IMR-90 (cell line): ENCODE measurements at regions not wholly inside any gene's neighbourhood (a gene's known extent, or its start where the extent isn't known, plus 50 kb on each side); places are given as distances from the start of the nearest gene placed in this dataset.

Experiments used
- ATAC-seq: fragments of 200-7000 bp; cut with Tn5 transposase; 2 replicates; pipeline ENCODE4 v1.9.1; 2020; ENCODE audit warnings: low read depth, mild to moderate bottlenecking, moderate library complexity
- BruUV-seq: library from RNA; stranded (reverse); fragments of 400-500 nt; replicated peaks from 2 replicates; lab custom pipeline; 2021; lab: Mats Ljungman, UMichigan
- CTCF ChIA-PET: fragments of 300-600 bp; formaldehyde crosslinking; extraction: SDS; loops from one replicate; lab custom pipeline; 2021; ENCODE audit warnings: antibody characterized with exemption; lab: Yijun Ruan, JAX
- POLR2A ChIA-PET: fragments of 300-600 bp; sonication (Branson Sonifier 250); formaldehyde crosslinking; loops from one replicate; lab custom pipeline; 2022; ENCODE audit warnings: antibody characterized with exemption; ENCODE audit not compliant: unreplicated experiment; lab: Charles Lee
- DNase-seq: peaks from one replicate; pipeline ENCODE4 v3.0.0; 2013
- H2AFZ ChIP-seq: replicated peaks from 2 replicates; pipeline ENCODE3; 2013; ENCODE audit warnings: low read length, mild to moderate bottlenecking; ENCODE audit not compliant: poor library complexity
- H2AK5ac ChIP-seq: 2 replicates; pipeline ENCODE4 v1.6.1; 2013; ENCODE audit warnings: low read depth, low read length, inconsistent platforms
- H2AK9ac ChIP-seq: replicated peaks from 2 replicates; pipeline ENCODE3; 2013; ENCODE audit warnings: mild to moderate bottlenecking, low read depth, low read length, moderate library complexity; ENCODE audit not compliant: poor library complexity
- H2BK120ac ChIP-seq: 2 replicates; pipeline ENCODE4 v1.6.1; 2013; ENCODE audit warnings: low read depth, low read length, inconsistent platforms
- H2BK15ac ChIP-seq: 3 replicates; pipeline ENCODE4 v1.6.1; 2013; ENCODE audit warnings: low read depth, low read length, inconsistent platforms
- H2BK20ac ChIP-seq: 2 replicates; pipeline ENCODE4 v1.6.1; 2013; ENCODE audit warnings: low read depth, mild to moderate bottlenecking, inconsistent platforms, low read length, moderate library complexity
- H2BK5ac ChIP-seq: 2 replicates; pipeline ENCODE4 v1.6.1; 2013; ENCODE audit warnings: mild to moderate bottlenecking, low read depth, low read length, inconsistent platforms; ENCODE audit not compliant: poor library complexity, severe bottlenecking
- H3K14ac ChIP-seq: replicated peaks from 2 replicates; pipeline ENCODE4 v1.6.1; 2013; ENCODE audit warnings: low read depth, low read length, inconsistent platforms
- H3K18ac ChIP-seq: 2 replicates; pipeline ENCODE4 v1.6.1; 2013; ENCODE audit warnings: low read depth, low read length, control low read depth
- H3K23ac ChIP-seq: 2 replicates; pipeline ENCODE4 v1.6.1; 2013; ENCODE audit warnings: low read depth, low read length, inconsistent platforms
- H3K27ac ChIP-seq: 2 replicates; pipeline ENCODE4 v1.5.1; 2013; ENCODE audit warnings: mild to moderate bottlenecking, control low read depth, low read length; ENCODE audit not compliant: insufficient read depth
- H3K27me3 ChIP-seq: 2 replicates; pipeline ENCODE4 v1.6.1; 2013; ENCODE audit warnings: low read length; ENCODE audit not compliant: control insufficient read depth, insufficient read depth
- H3K36me3 ChIP-seq: 2 replicates; pipeline ENCODE4 v1.6.1; 2013; ENCODE audit warnings: low read length, mixed read lengths; ENCODE audit not compliant: control insufficient read depth, insufficient read depth
- H3K4ac ChIP-seq: 2 replicates; pipeline ENCODE4 v1.6.1; 2013; ENCODE audit warnings: low read depth, low read length, inconsistent platforms
- H3K4me1 ChIP-seq: 2 replicates; pipeline ENCODE4 v1.6.1; 2013; ENCODE audit warnings: low read length, mixed read lengths; ENCODE audit not compliant: control insufficient read depth, insufficient read depth
- H3K4me2 ChIP-seq: 2 replicates; pipeline ENCODE4 v1.6.1; 2013; ENCODE audit warnings: low read depth, mild to moderate bottlenecking, control low read depth, low read length, moderate library complexity
- H3K4me3 ChIP-seq: 2 replicates; pipeline ENCODE4 v1.5.1; 2013; ENCODE audit warnings: low read depth, mild to moderate bottlenecking, control low read depth, low read length, moderate library complexity; ENCODE audit not compliant: insufficient read depth
- H3K56ac ChIP-seq: 2 replicates; pipeline ENCODE4 v1.6.1; 2013; ENCODE audit warnings: low read length, inconsistent platforms; ENCODE audit not compliant: insufficient read depth; ENCODE audit errors: extremely low read depth
- H3K79me1 ChIP-seq, 2 experiments: 2 replicates each; pipeline ENCODE4 v1.6.1; 2013; ENCODE audit warnings: low read length in 2 of 2, inconsistent platforms in 1 of 2, low read depth in 1 of 2
- H3K9ac ChIP-seq: 2 replicates; pipeline ENCODE4 v1.6.1; 2013; ENCODE audit warnings: low read depth, low read length, control low read depth
- H3K9me1 ChIP-seq: 2 replicates; pipeline ENCODE4 v1.6.1; 2013; ENCODE audit warnings: low read length, inconsistent platforms; ENCODE audit not compliant: insufficient read depth
- H3K9me3 ChIP-seq: 2 replicates; pipeline ENCODE4 v1.6.1; 2013; ENCODE audit warnings: low read length; ENCODE audit not compliant: control insufficient read depth, insufficient read depth
- H4K20me1 ChIP-seq: 2 replicates; pipeline ENCODE4 v1.6.1; 2013; ENCODE audit warnings: low read length, inconsistent platforms; ENCODE audit not compliant: insufficient read depth
- H4K5ac ChIP-seq: 2 replicates; pipeline ENCODE4 v1.6.1; 2013; ENCODE audit warnings: mild to moderate bottlenecking, low read depth, low read length, control low read depth
- H4K8ac ChIP-seq, 2 experiments: 2 replicates each; pipeline ENCODE4 v1.6.1; 2013; ENCODE audit warnings: low read depth in 2 of 2, low read length in 2 of 2, control low read depth in 1 of 2, inconsistent platforms in 1 of 2
- H4K91ac ChIP-seq: 2 replicates; pipeline ENCODE4 v1.6.1; 2013; ENCODE audit warnings: low read depth, low read length, inconsistent platforms; ENCODE audit not compliant: insufficient read depth
- BHLHE40 ChIP-seq: fragments of 150-350 bp; IDR thresholded peaks from 2 replicates; pipeline ENCODE4 v1.6.1; 2016; ENCODE audit warnings: mild to moderate bottlenecking, low read depth, low read length
- CHD1 ChIP-seq: IDR thresholded peaks from 2 replicates; pipeline ENCODE4 v1.6.1; 2012; ENCODE audit warnings: low read depth, low read length, improper control_type of control experiment
- FOS ChIP-seq: fragments of 150-350 bp; IDR thresholded peaks from 2 replicates; pipeline ENCODE4 v1.6.1; 2016; ENCODE audit warnings: low read depth, low read length
- MAFK ChIP-seq: IDR thresholded peaks from 2 replicates; pipeline ENCODE4 v1.6.1; 2012; ENCODE audit warnings: low read depth, low read length, improper control_type of control experiment
- MAZ ChIP-seq: IDR thresholded peaks from 2 replicates; pipeline ENCODE4 v1.6.1; 2012; ENCODE audit warnings: low read depth, mild to moderate bottlenecking, low read length, improper control_type of control experiment, moderate library complexity, borderline replicate concordance
- MXI1 ChIP-seq: IDR thresholded peaks from 2 replicates; pipeline ENCODE4 v1.6.1; 2012; ENCODE audit warnings: low read depth, mild to moderate bottlenecking, low read length, moderate library complexity, borderline replicate concordance
- RAD21 ChIP-seq: IDR thresholded peaks from 2 replicates; pipeline ENCODE4 v1.6.1; 2012; ENCODE audit warnings: low read length, improper control_type of control experiment
- RCOR1 ChIP-seq: IDR thresholded peaks from 2 replicates; pipeline ENCODE4 v1.6.1; 2012; ENCODE audit warnings: mild to moderate bottlenecking, low read length, improper control_type of control experiment; ENCODE audit not compliant: insufficient replicate concordance
- dilution Hi-C: fragments of 300-500 bp; cut with HindIII; formaldehyde crosslinking; loops from one replicate; pipeline ENCODE4 v1.14.3; 2018; ENCODE audit warnings: low sequenced_read_pairs; ENCODE audit not compliant: unreplicated experiment
- in situ Hi-C: fragments of 300-500 bp; cut with MboI; formaldehyde crosslinking; loops from 3 replicates; pipeline ENCODE4 v1.14.3; 2019; ENCODE audit warnings: low sequenced_read_pairs, inconsistent platforms, mixed read lengths
- intact Hi-C: fragments of 100-400 bp; cut with micrococcal nuclease; formaldehyde crosslinking; loops from 2 replicates; pipeline ENCODE4 v1.10.0; 2022
- TF ChIP-seq, protein P1 (sequence below): conservative IDR thresholded peaks from 2 replicates; pipeline ENCODE4 v1.5.1; 2012; ENCODE audit warnings: mild to moderate bottlenecking, low read depth, low read length, improper control_type of control experiment

DNA sequence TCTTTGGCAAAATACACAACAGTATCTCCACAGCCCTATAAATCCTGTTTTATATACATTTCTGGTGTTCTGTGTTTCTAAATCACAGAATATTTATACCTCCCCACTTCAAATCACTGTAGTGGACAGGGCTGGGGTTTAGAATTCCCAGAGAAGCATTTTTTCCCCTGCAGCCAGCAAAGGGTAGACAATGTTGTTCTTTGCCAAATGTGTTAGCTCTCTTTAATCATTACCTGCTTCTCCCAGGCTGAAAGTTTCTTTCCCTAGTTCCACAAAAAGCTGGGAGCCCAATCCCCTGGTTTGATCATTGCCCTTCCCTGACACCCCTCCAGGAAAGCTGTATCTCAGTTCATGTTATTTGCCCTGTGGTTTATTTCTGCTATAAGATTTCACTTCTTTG lies 520.0 kb upstream of the SPHKAP start:
- no TSS peak for BruUV-seq
- no peak overlapping the region for H2BK5ac ChIP-seq
- no peak overlapping the region for H2BK20ac ChIP-seq
- no peak overlapping the region for H4K5ac ChIP-seq
- H3K23ac ChIP-seq = no peak overlapping the region
- H4K20me1 ChIP-seq = no peaks in the 10 kb centered on the region
- intact Hi-C loops (no loop called here), dilution Hi-C loops (no loop called here), in situ Hi-C loops (no loop called here)
- no peak overlapping the region for H3K9ac ChIP-seq
- CTCF ChIA-PET = no interaction called here
- H3K9me1 ChIP-seq = no peaks in the 10 kb centered on the region
- no peaks in the 10 kb centered on the region for H3K27me3 ChIP-seq
- POLR2A ChIA-PET = no interaction called here
- H4K91ac ChIP-seq = no peak overlapping the region
- no peak overlapping the region for H3K4ac ChIP-seq
- no peak overlapping the region for H3K56ac ChIP-seq
- H3K79me1 ChIP-seq = no peaks in the 10 kb centered on the region
- H3K4me1 ChIP-seq = no peaks in the 10 kb centered on the region
- no peak overlapping the region for H2AFZ ChIP-seq
- H3K27ac ChIP-seq = no peak overlapping the region
- H2AK9ac ChIP-seq = no peak overlapping the region
- no peak overlapping the region for H3K14ac ChIP-seq
- no peak overlapping the region for H3K18ac ChIP-seq
- H2AK5ac ChIP-seq = no peak overlapping the region
- DNase-seq = no peak
- no peaks in the 10 kb centered on the region for H3K36me3 ChIP-seq
- TF ChIP-seq FOS = no peak
- no peak for TF ChIP-seq BHLHE40
- TF ChIP-seq MXI1 = no peak
- TF ChIP-seq MAZ = no peak
- TF ChIP-seq CHD1 = no peak
- TF ChIP-seq RCOR1 = no peak
- no peak for TF ChIP-seq RAD21
- TF ChIP-seq, protein P1, sequence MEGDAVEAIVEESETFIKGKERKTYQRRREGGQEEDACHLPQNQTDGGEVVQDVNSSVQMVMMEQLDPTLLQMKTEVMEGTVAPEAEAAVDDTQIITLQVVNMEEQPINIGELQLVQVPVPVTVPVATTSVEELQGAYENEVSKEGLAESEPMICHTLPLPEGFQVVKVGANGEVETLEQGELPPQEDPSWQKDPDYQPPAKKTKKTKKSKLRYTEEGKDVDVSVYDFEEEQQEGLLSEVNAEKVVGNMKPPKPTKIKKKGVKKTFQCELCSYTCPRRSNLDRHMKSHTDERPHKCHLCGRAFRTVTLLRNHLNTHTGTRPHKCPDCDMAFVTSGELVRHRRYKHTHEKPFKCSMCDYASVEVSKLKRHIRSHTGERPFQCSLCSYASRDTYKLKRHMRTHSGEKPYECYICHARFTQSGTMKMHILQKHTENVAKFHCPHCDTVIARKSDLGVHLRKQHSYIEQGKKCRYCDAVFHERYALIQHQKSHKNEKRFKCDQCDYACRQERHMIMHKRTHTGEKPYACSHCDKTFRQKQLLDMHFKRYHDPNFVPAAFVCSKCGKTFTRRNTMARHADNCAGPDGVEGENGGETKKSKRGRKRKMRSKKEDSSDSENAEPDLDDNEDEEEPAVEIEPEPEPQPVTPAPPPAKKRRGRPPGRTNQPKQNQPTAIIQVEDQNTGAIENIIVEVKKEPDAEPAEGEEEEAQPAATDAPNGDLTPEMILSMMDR = no peak
- no peak for TF ChIP-seq MAFK
- H2BK120ac ChIP-seq = no peak overlapping the region
- no peak overlapping the region for H3K4me3 ChIP-seq
- H4K8ac ChIP-seq = no peak overlapping the region
- ATAC-seq = no peak
- H3K4me2 ChIP-seq = no peak overlapping the region
- no peak overlapping the region for H2BK15ac ChIP-seq
- H3K9me3 ChIP-seq = peaks cover 3% of the 10 kb centered on the region; the same call in 1 of the 2 replicates
